WTC11 (cell line): ENCODE measurements at regions not wholly inside any gene's neighbourhood (a gene's known extent, or its start where the extent isn't known, plus 50 kb on each side); places are given as distances from the start of the nearest gene placed in this dataset.

Source experiments
- ATAC-seq: fragments of 200-7000 bp; cut with Tn5 transposase; 2 replicates; pipeline ENCODE4 v1.10.0; 2021; ENCODE audit warnings: mild to moderate bottlenecking, moderate library complexity
- CTCF ChIA-PET: fragments of 300-600 bp; sonication (Branson Sonifier 250); formaldehyde crosslinking; loops from one replicate; lab custom pipeline; 2021; ENCODE audit warnings: antibody characterized with exemption; lab: Charles Lee
- POLR2A ChIA-PET: fragments of 350-600 bp; sonication (Branson Sonifier 250); formaldehyde crosslinking; loops from one replicate; lab custom pipeline; 2021; ENCODE audit warnings: antibody characterized with exemption; lab: Charles Lee
- DNase-seq: peaks from one replicate; pipeline ENCODE4 v3.0.0; 2021; ENCODE audit warnings: low spot score
- H3K27ac Mint-ChIP-seq: 2 replicates; pipeline ENCODE4 v1.8.0; 2021; ENCODE audit warnings: mixed read lengths
- H3K27me3 Mint-ChIP-seq: 2 replicates; pipeline ENCODE4 v1.8.0; 2021; ENCODE audit warnings: low read depth, mild to moderate bottlenecking, moderate library complexity, mixed read lengths
- H3K36me3 Mint-ChIP-seq: 2 replicates; pipeline ENCODE4 v1.8.0; 2021; ENCODE audit warnings: mixed read lengths
- H3K4me1 Mint-ChIP-seq: 2 replicates; pipeline ENCODE4 v1.8.0; 2022; ENCODE audit warnings: mixed read lengths
- H3K4me3 Mint-ChIP-seq: 2 replicates; pipeline ENCODE4 v1.8.0; 2021; ENCODE audit warnings: mild to moderate bottlenecking, moderate library complexity, mixed read lengths
- H3K9me3 Mint-ChIP-seq: 2 replicates; pipeline ENCODE4 v1.8.0; 2021; ENCODE audit warnings: mixed read lengths
- ELF4 ChIP-seq: sonication (generic); formaldehyde crosslinking; IDR thresholded peaks from 2 replicates; pipeline ENCODE4 v1.8.1; 2022; ENCODE audit warnings: low read depth, mild to moderate bottlenecking, moderate library complexity, missing genetic modification reagents
- HMGA2 ChIP-seq: fragments of 250-450 bp; sonication (Bioruptor Pico); IDR thresholded peaks from 2 replicates; pipeline ENCODE4 v1.4.0; 2021; ENCODE audit warnings: mild to moderate bottlenecking, moderate library complexity
- JAZF1 ChIP-seq: fragments of 250-450 bp; sonication (Bioruptor Pico); IDR thresholded peaks from 2 replicates; pipeline ENCODE4 v1.9.0; 2021; ENCODE audit warnings: moderate library complexity, mild to moderate bottlenecking, inconsistent platforms
- NFE2L1 ChIP-seq: sonication (generic); formaldehyde crosslinking; IDR thresholded peaks from 2 replicates; pipeline ENCODE4 v1.8.1; 2023; ENCODE audit warnings: missing genetic modification reagents
- NR1H2 ChIP-seq: sonication (generic); formaldehyde crosslinking; IDR thresholded peaks from 2 replicates; pipeline ENCODE4 v1.9.0; 2021; ENCODE audit warnings: mild to moderate bottlenecking, moderate library complexity, missing genetic modification reagents
- NR3C1 ChIP-seq: sonication (generic); formaldehyde crosslinking; conservative IDR thresholded peaks from 2 replicates; pipeline ENCODE4 v1.8.1; 2023; ENCODE audit warnings: low read depth, mild to moderate bottlenecking, missing genetic modification reagents
- SP1 ChIP-seq: sonication (generic); formaldehyde crosslinking; conservative IDR thresholded peaks from 2 replicates; pipeline ENCODE4 v1.8.1; 2022; ENCODE audit warnings: missing genetic modification reagents
- ZNF263 ChIP-seq: sonication (generic); formaldehyde crosslinking; IDR thresholded peaks from 2 replicates; pipeline ENCODE4 v1.8.1; 2022; ENCODE audit warnings: low read depth, mild to moderate bottlenecking, moderate library complexity, missing genetic modification reagents
- ZNF396 ChIP-seq: fragments of 250-450 bp; sonication (Bioruptor Pico); IDR thresholded peaks from 2 replicates; pipeline ENCODE4 v1.8.0; 2021; ENCODE audit warnings: mild to moderate bottlenecking, moderate library complexity, borderline replicate concordance
- ZNF416 ChIP-seq: fragments of 250-450 bp; sonication (Bioruptor Pico); IDR thresholded peaks from 2 replicates; pipeline ENCODE4 v1.9.0; 2021; ENCODE audit warnings: mild to moderate bottlenecking, inconsistent platforms
- ZNF423 ChIP-seq: fragments of 250-450 bp; sonication (Bioruptor Pico); IDR thresholded peaks from 2 replicates; pipeline ENCODE4 v2.1.2; 2022; ENCODE audit warnings: mild to moderate bottlenecking, moderate library complexity
- TF ChIP-seq, protein P1 (sequence below): sonication (generic); formaldehyde crosslinking; conservative IDR thresholded peaks from 2 replicates; pipeline ENCODE4 v1.8.1; 2023; ENCODE audit warnings: mild to moderate bottlenecking, low read depth, missing genetic modification reagents, moderate library complexity
- TF ChIP-seq, protein P2 (sequence below): sonication (generic); formaldehyde crosslinking; IDR thresholded peaks from 2 replicates; pipeline ENCODE4 v1.8.1; 2022; ENCODE audit warnings: mild to moderate bottlenecking, moderate library complexity, missing genetic modification reagents
- TF ChIP-seq, protein P3 (sequence below): sonication (generic); formaldehyde crosslinking; IDR thresholded peaks from 2 replicates; pipeline ENCODE4 v1.8.0; 2022; ENCODE audit warnings: mild to moderate bottlenecking, missing genetic modification reagents
- TF ChIP-seq, protein P4 (sequence below): sonication (generic); formaldehyde crosslinking; IDR thresholded peaks from 2 replicates; pipeline ENCODE4 v1.8.1; 2023; ENCODE audit warnings: mild to moderate bottlenecking, missing genetic modification reagents
- TF ChIP-seq, protein P5 (sequence below): sonication (generic); formaldehyde crosslinking; conservative IDR thresholded peaks from 2 replicates; pipeline ENCODE4 v1.8.1; 2022; ENCODE audit warnings: mild to moderate bottlenecking, missing genetic modification reagents
- TF ChIP-seq, protein P6 (sequence below): fragments of 200-600 bp; IDR thresholded peaks from 2 replicates; pipeline ENCODE4 v1.8.0; 2022; ENCODE audit warnings: antibody characterized with exemption

DNA sequence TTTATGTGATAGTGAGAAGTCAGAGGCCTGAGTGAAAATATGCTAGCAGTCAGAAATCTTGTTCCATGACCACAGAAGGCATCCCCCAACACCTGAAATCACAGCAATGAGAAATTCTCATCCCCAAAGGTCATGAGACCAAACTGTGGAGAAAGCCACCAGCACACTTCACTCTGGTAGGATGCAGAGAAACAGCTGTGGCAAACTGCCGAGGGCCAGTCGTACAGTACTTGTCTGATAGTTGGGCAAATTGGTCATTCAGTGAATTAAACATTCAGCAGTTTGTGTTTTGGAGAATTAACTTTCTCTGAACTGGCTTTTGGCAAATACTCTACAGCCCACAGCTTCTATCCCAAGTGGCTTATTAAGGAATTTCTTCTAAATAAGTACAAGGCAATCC lies 117.2 kb downstream of the TSN start (continued):
- TF ChIP-seq, protein P1, sequence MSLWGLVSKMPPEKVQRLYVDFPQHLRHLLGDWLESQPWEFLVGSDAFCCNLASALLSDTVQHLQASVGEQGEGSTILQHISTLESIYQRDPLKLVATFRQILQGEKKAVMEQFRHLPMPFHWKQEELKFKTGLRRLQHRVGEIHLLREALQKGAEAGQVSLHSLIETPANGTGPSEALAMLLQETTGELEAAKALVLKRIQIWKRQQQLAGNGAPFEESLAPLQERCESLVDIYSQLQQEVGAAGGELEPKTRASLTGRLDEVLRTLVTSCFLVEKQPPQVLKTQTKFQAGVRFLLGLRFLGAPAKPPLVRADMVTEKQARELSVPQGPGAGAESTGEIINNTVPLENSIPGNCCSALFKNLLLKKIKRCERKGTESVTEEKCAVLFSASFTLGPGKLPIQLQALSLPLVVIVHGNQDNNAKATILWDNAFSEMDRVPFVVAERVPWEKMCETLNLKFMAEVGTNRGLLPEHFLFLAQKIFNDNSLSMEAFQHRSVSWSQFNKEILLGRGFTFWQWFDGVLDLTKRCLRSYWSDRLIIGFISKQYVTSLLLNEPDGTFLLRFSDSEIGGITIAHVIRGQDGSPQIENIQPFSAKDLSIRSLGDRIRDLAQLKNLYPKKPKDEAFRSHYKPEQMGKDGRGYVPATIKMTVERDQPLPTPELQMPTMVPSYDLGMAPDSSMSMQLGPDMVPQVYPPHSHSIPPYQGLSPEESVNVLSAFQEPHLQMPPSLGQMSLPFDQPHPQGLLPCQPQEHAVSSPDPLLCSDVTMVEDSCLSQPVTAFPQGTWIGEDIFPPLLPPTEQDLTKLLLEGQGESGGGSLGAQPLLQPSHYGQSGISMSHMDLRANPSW (CRISPR knock-in tag): no peak
- no peak for TF ChIP-seq ZNF423 (CRISPR knock-in tag)
- TF ChIP-seq, all 79 proteins: peak for 0

DNA sequence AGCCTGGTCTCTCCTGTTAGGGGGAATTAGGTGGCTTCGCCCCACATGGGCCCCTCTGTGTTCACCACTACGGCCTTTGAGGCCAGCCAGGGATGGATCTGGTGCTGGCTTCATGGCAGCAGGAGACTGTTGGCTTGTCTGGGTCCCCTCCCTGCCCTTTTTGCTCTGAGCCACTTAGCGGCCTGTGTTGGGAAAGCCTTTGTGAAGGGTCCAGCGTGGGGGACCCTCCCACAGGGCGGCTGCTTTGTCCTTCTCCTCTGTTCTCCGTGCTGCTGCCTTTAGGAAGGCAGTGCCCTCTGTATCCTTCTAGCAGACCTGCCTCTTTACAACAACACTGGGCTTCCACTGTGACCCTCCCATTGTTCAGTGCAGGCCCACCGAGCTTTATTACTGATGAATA lies 118.4 kb downstream of the TSN start:
- no peak for TF ChIP-seq NR1H2 (CRISPR knock-in tag)
- TF ChIP-seq, protein P2, sequence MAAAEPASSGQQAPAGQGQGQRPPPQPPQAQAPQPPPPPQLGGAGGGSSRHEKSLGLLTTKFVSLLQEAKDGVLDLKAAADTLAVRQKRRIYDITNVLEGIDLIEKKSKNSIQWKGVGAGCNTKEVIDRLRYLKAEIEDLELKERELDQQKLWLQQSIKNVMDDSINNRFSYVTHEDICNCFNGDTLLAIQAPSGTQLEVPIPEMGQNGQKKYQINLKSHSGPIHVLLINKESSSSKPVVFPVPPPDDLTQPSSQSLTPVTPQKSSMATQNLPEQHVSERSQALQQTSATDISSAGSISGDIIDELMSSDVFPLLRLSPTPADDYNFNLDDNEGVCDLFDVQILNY: no peak
- TF ChIP-seq ZNF263 (CRISPR knock-in tag): no peak
- TF ChIP-seq ZNF396 (CRISPR knock-in tag): no peak
- TF ChIP-seq, protein P3, sequence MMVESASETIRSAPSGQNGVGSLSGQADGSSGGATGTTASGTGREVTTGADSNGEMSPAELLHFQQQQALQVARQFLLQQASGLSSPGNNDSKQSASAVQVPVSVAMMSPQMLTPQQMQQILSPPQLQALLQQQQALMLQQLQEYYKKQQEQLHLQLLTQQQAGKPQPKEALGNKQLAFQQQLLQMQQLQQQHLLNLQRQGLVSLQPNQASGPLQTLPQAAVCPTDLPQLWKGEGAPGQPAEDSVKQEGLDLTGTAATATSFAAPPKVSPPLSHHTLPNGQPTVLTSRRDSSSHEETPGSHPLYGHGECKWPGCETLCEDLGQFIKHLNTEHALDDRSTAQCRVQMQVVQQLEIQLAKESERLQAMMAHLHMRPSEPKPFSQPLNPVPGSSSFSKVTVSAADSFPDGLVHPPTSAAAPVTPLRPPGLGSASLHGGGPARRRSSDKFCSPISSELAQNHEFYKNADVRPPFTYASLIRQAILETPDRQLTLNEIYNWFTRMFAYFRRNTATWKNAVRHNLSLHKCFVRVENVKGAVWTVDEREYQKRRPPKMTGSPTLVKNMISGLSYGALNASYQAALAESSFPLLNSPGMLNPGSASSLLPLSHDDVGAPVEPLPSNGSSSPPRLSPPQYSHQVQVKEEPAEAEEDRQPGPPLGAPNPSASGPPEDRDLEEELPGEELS (CRISPR knock-in tag): no peak
- TF ChIP-seq NR3C1: no peak
- TF ChIP-seq ZNF416 (CRISPR knock-in tag): no peak
- TF ChIP-seq, protein P4, sequence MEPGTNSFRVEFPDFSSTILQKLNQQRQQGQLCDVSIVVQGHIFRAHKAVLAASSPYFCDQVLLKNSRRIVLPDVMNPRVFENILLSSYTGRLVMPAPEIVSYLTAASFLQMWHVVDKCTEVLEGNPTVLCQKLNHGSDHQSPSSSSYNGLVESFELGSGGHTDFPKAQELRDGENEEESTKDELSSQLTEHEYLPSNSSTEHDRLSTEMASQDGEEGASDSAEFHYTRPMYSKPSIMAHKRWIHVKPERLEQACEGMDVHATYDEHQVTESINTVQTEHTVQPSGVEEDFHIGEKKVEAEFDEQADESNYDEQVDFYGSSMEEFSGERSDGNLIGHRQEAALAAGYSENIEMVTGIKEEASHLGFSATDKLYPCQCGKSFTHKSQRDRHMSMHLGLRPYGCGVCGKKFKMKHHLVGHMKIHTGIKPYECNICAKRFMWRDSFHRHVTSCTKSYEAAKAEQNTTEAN (CRISPR knock-in tag): no peak
- no peak for TF ChIP-seq ELF4 (CRISPR knock-in tag)
- TF ChIP-seq, protein P5, sequence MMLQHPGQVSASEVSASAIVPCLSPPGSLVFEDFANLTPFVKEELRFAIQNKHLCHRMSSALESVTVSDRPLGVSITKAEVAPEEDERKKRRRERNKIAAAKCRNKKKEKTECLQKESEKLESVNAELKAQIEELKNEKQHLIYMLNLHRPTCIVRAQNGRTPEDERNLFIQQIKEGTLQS: no peak
- TF ChIP-seq, protein P6, sequence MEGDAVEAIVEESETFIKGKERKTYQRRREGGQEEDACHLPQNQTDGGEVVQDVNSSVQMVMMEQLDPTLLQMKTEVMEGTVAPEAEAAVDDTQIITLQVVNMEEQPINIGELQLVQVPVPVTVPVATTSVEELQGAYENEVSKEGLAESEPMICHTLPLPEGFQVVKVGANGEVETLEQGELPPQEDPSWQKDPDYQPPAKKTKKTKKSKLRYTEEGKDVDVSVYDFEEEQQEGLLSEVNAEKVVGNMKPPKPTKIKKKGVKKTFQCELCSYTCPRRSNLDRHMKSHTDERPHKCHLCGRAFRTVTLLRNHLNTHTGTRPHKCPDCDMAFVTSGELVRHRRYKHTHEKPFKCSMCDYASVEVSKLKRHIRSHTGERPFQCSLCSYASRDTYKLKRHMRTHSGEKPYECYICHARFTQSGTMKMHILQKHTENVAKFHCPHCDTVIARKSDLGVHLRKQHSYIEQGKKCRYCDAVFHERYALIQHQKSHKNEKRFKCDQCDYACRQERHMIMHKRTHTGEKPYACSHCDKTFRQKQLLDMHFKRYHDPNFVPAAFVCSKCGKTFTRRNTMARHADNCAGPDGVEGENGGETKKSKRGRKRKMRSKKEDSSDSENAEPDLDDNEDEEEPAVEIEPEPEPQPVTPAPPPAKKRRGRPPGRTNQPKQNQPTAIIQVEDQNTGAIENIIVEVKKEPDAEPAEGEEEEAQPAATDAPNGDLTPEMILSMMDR: no peak
- no peak for TF ChIP-seq NFE2L1
- TF ChIP-seq HMGA2 (CRISPR knock-in tag): no peak
- no peak for TF ChIP-seq JAZF1 (CRISPR knock-in tag)
- no peak for TF ChIP-seq SP1 (CRISPR knock-in tag)
- Mint-ChIP-seq H3K4me3 (no peak overlapping the region), H3K27ac (no peak overlapping the region), H3K27me3 (no peaks in the 10 kb centered on the region), H3K4me1 (peaks cover 2% of the 10 kb centered on the region; the same call in 1 of the 2 replicates), H3K36me3 (0 out of 2 replicates have a peak, but pooled peaks cover 3% of the 10 kb centered on the region), H3K9me3 (peaks cover 8% of the 10 kb centered on the region)
- DNase-seq (no peak), ATAC-seq (peak; percentile 75)
- ChIA-PET POLR2A (no interaction called here), CTCF (interaction anchor here (1.0 kb wide), 1 partner anchor 15 kb away, joined by 4 read pairs; no protein-coding TSS in a partner anchor)
